HG02763 (cell line): ENCODE measurements at regions not wholly inside any gene's neighbourhood (a gene's known extent, or its start where the extent isn't known, plus 50 kb on each side); places are given as distances from the start of the nearest gene placed in this dataset.

Experiments
- ATAC-seq: cut with Tn5 transposase; IDR thresholded peaks from one replicate; pipeline ENCODE4 v1.9.1; 2021; ENCODE audit warnings: mild to moderate bottlenecking, moderate library complexity; ENCODE audit not compliant: unreplicated experiment

- ATAC-seq: no peak
Measured at GRCh38 chr9:80222466-80223169, 650.9 kb downstream of the TLE4 start.

GRCh38 chr9:80218328-80218727 lies 646.6 kb downstream of the TLE4 start:
- no peak for ATAC-seq

GRCh38 chr9:80213613-80214012 lies 641.8 kb downstream of the TLE4 start:
- ATAC-seq: no peak

GRCh38 chr9:80208696-80209095 lies 636.9 kb downstream of the TLE4 start:
- ATAC-seq: no peak

- ATAC-seq: no peak
Measured at GRCh38 chr9:80204054-80204453, 632.3 kb downstream of the TLE4 start.

- ATAC-seq: no peak
Measured at GRCh38 chr9:80197661-80198060, 625.9 kb downstream of the TLE4 start.

GRCh38 chr9:80191108-80191507 lies 619.3 kb downstream of the TLE4 start:
- no peak for ATAC-seq

GRCh38 chr9:80188579-80188978 lies 616.8 kb downstream of the TLE4 start:
- no peak for ATAC-seq

- no peak for ATAC-seq
Measured at GRCh38 chr9:80185112-80185738, 613.5 kb downstream of the TLE4 start.

GRCh38 chr9:80177949-80178480 lies 606.2 kb downstream of the TLE4 start:
- no peak for ATAC-seq

GRCh38 chr9:80175286-80176150 lies 603.8 kb downstream of the TLE4 start:
- ATAC-seq: peak; percentile 51

GRCh38 chr9:80163889-80164288 lies 592.1 kb downstream of the TLE4 start:
- peak; percentile 70 for ATAC-seq

GRCh38 chr9:80158554-80159170 lies 586.9 kb downstream of the TLE4 start:
- ATAC-seq: no peak

GRCh38 chr9:80158131-80158530 lies 586.4 kb downstream of the TLE4 start:
- no peak for ATAC-seq

- ATAC-seq: no peak
Measured at GRCh38 chr9:80157561-80157983, 585.8 kb downstream of the TLE4 start.

GRCh38 chr9:80156756-80157472 lies 585.1 kb downstream of the TLE4 start:
- peak; percentile 74 for ATAC-seq

- ATAC-seq: no peak
Measured at GRCh38 chr9:80156262-80156661, 584.5 kb downstream of the TLE4 start.

GRCh38 chr9:80147866-80148265 lies 576.1 kb downstream of the TLE4 start:
- no peak for ATAC-seq

- ATAC-seq: no peak
Measured at GRCh38 chr9:80146466-80146865, 574.7 kb downstream of the TLE4 start.

GRCh38 chr9:80144856-80145255 lies 573.1 kb downstream of the TLE4 start:
- no peak for ATAC-seq
